ENCODE measurements at regions not wholly inside any gene's neighbourhood (a gene's known extent, or its start where the extent isn't known, plus 50 kb on each side); places are given as distances from the start of the nearest gene placed in this dataset.
"Not testable (repeated sequence)": the region's sequence is repeated elsewhere in the genome, so short reads cannot be mapped to it uniquely, and the experiment has no call there.

DNA sequence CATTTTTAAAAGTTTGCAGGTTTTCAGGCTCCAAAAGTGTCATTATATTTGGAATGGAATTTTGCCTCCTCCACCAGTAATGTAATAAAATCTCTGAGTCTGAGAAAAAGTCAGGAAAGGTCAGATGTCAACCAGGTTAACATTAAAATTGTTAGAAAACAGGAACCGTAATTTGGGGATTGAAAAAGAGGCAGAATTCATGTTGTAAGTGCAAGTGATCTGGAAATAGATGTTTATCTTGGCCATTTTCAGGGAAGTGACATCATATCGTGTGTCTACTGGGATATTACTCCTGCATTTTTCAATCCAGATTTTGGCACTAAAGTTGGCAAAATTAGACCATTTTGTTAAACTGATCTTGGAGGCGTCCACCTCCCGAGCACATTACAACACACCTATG, 428.5 kb upstream of the MGMT start:
- no peak for DNase-seq

- no peak for DNase-seq
These were observed 427.4 kb upstream of the MGMT start for GRCh38 chr10:129039406-129040370.

GRCh38 chr10:129040377-129040776, 426.7 kb upstream of the MGMT start:
- no peak for DNase-seq

DNA sequence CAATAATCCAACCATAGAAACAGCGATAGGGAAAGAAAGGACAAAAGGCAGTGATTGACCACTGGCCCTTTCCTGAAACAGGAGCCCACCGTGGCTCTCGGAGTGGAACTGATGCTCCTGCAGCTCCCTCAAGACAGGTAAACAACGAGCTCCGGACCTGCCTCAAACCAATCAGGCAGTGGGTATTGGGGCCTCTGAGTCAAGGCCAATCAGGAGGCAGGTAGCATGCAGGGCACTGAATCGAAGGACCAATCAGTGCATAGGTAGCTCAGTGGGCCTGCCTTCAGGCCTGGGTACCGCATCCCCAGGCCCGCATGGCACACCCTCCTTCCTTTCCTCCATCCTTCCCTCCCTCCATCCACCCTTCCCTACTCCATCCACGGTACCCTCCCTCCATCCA, 425.1 kb upstream of the MGMT start:
- no peak for DNase-seq

GRCh38 chr10:129042776-129043595, 424.1 kb upstream of the MGMT start:
- DNase-seq, result peak in 1 of 2 experiments; percentile 8

DNA sequence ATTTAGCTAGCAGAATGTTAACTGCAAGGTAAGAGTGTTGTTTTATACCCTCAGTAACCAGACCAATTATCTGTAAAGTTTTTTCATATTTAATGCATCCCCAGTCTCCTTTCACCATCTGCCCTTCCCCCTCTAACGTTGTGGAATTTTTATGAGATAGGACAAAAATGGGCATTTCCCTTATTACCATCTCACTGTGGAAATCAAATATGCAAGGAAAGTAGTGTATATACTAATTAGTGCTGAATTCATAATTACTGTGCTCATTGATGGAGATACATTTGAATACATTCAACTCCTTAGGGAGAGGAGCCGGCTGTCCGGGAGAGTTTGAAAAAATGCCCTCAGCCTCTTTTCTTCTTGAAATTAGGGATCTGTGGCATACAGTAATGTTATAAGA, 423.4 kb upstream of the MGMT start:
- peak in 1 of 2 experiments; percentile 13 for DNase-seq

DNA sequence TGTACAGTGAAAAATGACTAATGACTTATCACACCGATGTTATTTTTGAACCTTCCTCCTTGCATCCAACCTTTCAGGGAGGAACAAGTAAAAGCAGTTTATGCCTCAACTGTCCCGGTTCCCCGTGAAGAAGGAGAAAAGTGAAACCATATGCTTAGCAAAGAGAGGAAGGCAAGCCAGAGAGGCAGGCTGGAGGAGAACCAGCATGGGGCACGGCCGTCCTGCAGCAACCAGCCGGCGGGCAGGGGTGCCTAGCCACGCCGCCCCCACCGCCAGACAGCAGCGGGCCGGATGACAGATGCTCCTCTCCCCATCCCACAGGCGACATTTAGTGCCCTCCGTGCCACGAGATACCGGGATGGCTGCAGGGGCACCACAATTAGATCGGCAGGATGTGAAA, 421.4 kb upstream of the MGMT start:
- no peak for DNase-seq

- DNase-seq, result no peak
These were observed 420.9 kb upstream of the MGMT start for GRCh38 chr10:129046065-129046681.

- no peak for DNase-seq
These were observed 420.1 kb upstream of the MGMT start for GRCh38 chr10:129046962-129047361.

DNA sequence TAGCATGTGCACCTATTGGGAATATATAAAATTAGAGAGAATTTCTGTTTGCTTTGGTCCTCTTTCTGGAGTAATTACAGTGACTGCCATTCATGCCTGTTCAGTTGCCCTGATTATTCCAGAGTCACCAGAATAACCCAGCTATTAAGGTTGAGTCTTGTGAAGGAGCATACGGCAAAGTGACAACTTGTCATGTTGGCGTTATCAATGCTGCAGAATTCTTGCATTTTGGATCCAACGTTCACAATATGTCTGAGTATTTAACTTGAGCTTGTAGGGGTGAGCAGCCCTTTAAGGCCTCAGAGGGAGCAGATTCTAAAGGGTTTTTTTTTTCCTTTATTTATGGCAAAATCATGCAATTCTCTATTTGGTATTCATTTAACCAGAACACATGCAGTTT, 419.4 kb upstream of the MGMT start:
- DNase-seq, result no peak

DNA sequence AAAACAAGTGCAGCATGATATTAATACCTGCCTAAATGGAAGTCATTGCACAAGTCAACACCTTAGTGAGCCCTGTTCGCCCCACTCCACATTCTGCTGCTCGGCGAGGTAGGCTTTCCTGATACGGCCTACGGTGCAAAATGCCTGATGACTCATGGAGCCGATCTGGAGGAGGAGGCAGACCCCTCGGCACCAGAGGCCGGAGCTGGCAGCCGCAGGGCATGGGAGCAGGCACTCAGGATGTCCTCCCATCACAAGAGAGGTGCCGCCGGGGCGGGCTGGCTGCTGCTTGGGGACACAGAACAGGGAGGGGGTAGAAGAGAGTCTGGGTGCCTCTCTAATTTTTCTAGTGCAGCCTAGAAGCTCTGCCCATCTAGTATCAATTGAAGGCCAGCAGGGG, 418.5 kb upstream of the MGMT start:
- DNase-seq, result no peak

DNA sequence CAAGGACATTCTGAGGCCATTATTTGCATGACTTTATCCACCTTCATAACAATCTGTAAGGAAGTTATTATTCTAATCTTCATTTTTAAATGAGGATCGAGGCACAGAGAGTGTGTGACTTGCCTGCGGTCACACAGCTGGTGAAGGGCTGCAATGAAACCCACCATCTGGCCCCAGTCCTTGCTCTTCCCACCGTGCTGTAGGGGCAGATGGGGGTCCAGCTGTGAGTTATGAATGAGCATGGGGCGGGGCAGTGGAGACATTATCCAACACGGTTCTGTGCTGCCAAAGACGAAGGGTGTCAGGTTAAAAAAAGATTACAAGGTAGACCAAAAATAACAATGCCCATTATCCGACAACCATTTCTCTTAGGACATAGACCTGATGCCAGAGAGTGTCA, 417.5 kb upstream of the MGMT start:
- DNase-seq, result no peak

DNA sequence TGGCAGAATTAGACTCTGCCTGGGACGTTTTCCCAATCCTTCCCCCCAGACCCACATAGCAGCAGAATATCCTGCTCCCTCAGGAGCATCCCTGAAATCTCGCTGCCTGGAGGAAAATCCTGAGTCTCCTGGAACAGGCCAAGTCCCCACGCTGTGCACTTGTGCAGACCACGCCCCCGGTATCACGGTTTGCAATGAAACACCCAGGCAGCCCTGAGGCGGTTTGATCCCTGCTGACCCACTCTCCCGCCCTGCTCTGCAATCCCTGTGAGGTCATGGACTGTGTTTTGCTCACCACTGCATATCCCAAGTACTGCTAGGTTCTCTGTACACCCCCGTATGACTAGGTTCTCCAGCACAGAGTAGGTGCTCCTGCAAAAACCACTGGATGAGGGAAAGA, 411.8 kb upstream of the MGMT start:
- DNase-seq, result no peak

- DNase-seq, result no peak
These were observed 411.1 kb upstream of the MGMT start for GRCh38 chr10:129055986-129056385.

GRCh38 chr10:129056734-129057689, 410.0 kb upstream of the MGMT start:
- no peak for DNase-seq

- no peak for DNase-seq
These were observed 409.0 kb upstream of the MGMT start for GRCh38 chr10:129057856-129058663.

- DNase-seq, result no peak
These were observed 408.3 kb upstream of the MGMT start for GRCh38 chr10:129058664-129059155.

DNA sequence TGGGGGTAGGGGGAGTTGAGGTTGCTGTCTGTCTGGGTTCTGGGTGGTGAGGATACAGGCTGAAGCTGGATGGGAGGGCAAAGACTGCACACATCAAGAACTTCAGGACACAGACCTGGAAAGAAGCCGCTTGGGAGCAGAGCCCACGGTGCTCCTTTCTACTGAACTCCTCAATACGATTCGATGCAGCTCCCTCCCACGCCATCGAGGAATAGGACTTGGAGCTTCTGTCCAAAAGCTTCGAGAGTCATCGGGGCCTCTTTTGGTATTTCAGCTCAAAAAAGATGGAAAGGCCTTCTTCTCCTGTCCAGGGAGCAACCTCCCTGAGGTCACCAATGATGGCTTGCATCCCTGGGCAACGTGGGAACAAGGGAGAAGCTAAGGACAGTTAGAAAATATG, 407.1 kb upstream of the MGMT start:
- DNase-seq, result no peak

DNA sequence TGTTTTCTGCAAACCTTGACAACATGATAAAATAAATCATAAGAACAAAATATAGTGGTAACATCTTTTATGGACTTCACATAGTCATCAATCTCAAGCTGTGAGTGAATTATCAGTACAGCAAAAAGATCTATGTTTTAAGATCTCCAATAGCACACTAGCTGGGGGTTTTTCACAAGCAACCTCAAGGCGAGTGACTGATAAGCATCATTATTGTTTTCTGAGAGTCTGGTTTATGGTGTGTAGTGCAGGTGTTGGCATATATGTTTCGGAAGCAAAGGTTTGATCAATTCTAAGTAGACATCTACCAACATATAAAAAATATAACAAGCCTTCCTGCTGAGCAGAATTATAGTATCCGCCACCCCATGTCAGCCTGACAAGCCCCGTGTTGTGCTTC, 403.8 kb upstream of the MGMT start:
- no peak for DNase-seq

DNA sequence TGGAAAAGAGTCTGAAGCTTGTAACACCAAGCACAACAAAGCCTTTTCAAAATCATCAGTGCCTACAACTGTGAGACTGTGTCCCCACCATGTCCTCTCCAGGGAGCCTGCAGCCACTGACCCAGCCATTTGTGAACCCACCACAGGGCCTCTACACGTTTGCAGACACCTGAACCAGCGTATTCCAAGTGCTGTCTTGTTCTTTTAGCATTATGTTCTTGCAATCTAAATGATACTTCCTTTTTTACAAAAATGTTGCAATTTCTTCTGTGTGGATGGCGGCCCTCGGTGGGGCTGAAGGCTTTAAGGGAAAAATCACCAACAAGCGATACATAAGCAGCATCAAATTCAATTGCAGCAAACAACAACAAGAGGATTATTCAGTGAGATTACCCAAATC, 403.2 kb upstream of the MGMT start:
- DNase-seq, result no peak

DNA sequence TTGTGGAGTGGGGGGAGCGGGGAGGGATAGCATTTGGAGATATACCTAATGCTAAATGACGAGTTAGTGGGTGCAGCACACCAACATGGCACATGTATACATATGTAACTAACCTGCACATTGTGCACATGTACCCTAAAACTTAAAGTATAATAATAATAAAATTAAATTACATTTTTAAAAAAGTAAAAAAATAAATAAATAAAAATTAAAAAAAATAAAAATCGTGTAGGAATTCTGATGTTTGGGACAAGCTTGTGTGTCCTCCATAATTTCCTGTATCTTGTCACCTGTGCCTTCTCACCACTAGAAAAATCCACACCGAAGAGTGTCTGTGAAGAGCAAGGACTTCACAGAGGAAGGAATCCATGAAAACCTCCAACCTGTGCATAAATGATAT, 400.5 kb upstream of the MGMT start:
- not testable (repeated sequence) for DNase-seq
